ENCODE measurements at regions not wholly inside any gene's neighbourhood (a gene's known extent, or its start where the extent isn't known, plus 50 kb on each side); places are given as distances from the start of the nearest gene placed in this dataset.

DNA sequence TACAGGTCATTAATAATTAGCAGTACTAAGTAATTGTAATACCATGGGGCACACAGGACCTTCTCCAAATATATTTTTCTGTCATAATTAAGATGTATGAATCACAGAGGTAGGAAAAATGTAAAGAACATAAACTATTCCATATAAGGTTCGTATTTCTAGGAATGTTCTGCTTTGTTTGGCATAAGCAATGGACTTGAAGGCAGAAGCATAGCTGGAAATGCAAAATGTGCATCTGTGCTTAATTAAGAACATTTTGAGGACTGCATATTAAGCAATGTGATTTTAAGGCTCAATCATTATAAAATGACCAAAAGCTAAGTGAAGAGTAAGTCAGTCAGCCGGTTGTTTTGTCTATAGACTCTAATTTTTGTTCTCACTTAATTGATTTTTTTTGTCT is 123.2 kb downstream of the RBM43 start:
- ChIA-PET POLR2A (no interaction called here), CTCF (no interaction called here)
- Histone ChIP-seq H3K27ac (ENCODE audit: low read length) (no peak overlapping the region), H3K4me1 (ENCODE audit: control insufficient read depth in 1 of 2, extremely low read depth in 1 of 2, insufficient read depth in 2 of 2, low read length in 2 of 2) (no peaks in the 10 kb centered on the region), H3K9me3 (no peaks in the 10 kb centered on the region), H3K27me3 (replicated peaks in 1 of 2; ENCODE audit: control insufficient read depth in 2 of 2, extremely low read depth in 1 of 2, insufficient read depth in 2 of 2, low read length in 1 of 2) (no peaks in the 10 kb centered on the region), H3K36me3 (ENCODE audit: control insufficient read depth in 2 of 2, extremely low read depth in 1 of 2, insufficient read depth in 1 of 2, low read length in 1 of 2) (no peaks in the 10 kb centered on the region), H3K4me3 (ENCODE audit: control insufficient read depth in 1 of 2, extremely low read depth in 1 of 2, low read length in 1 of 2) (no peak overlapping the region)
- Mint-ChIP-seq H3K9me3 (peaks cover 0 to 11% (median 0%) of the 10 kb centered on the region in 3 donors), H3K27me3 (no peaks in the 10 kb centered on the region), H3K4me3 (no peak overlapping the region), H3K4me1 (peaks cover 0 to 8% (median 1%) of the 10 kb centered on the region in 3 donors), H3K27ac (no peak overlapping the region), H3K36me3 (no peaks in the 10 kb centered on the region)
- DNase-seq: no peak
- WGBS (ENCODE audit: insufficient coverage): no CpG with 5 or more reads among the region's 2 CpGs
- ATAC-seq (replicated peaks in 1 of 4): no peak

GRCh38 chr2:151137526-151137925 is 124.1 kb downstream of the RBM43 start:
- peaks cover 0 to 11% (median 0%) of the 10 kb centered on the region in 3 donors for H3K9me3 Mint-ChIP-seq
- ATAC-seq (replicated peaks in 1 of 4) (no peak), DNase-seq (no peak)
- H3K4me1 ChIP-seq (ENCODE audit: control insufficient read depth in 1 of 2, extremely low read depth in 1 of 2, insufficient read depth in 2 of 2, low read length in 2 of 2): no peaks in the 10 kb centered on the region
- peaks cover 0 to 13% (median 3%) of the 10 kb centered on the region in 3 donors for H3K4me1 Mint-ChIP-seq
- no peak overlapping the region for H3K27ac Mint-ChIP-seq
- no peaks in the 10 kb centered on the region for H3K36me3 ChIP-seq (ENCODE audit: control insufficient read depth in 2 of 2, extremely low read depth in 1 of 2, insufficient read depth in 1 of 2, low read length in 1 of 2)
- H3K27me3 ChIP-seq (replicated peaks in 1 of 2; ENCODE audit: control insufficient read depth in 2 of 2, extremely low read depth in 1 of 2, insufficient read depth in 2 of 2, low read length in 1 of 2): no peaks in the 10 kb centered on the region
- CTCF ChIA-PET: no interaction called here
- no peaks in the 10 kb centered on the region for H3K9me3 ChIP-seq
- no peak overlapping the region for H3K4me3 ChIP-seq (ENCODE audit: control insufficient read depth in 1 of 2, extremely low read depth in 1 of 2, low read length in 1 of 2)
- H3K4me3 Mint-ChIP-seq: no peak overlapping the region
- no CpG with 5 or more reads among the region's 5 CpGs for WGBS (ENCODE audit: insufficient coverage)
- H3K36me3 Mint-ChIP-seq: no peaks in the 10 kb centered on the region
- H3K27ac ChIP-seq (ENCODE audit: low read length): no peak overlapping the region
- H3K27me3 Mint-ChIP-seq: no peaks in the 10 kb centered on the region
- POLR2A ChIA-PET: no interaction called here

DNA sequence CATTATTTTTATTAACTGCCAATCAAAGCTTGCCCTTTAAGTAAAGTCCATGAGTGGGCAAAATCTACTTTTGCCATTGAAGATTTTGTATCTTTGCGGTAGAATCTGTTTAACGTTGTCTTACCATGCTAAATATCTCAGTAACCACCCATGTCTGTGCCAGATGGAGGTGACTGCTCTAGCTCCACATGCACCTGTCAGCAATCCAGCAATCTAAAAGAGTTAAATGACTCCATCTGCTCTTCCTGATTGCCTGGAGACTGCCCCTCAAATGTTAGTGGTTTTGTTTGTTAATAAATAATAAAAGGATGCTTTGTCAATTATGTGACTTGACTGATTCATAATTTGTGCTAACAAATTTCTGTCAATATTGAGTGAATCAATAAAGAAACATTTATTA is 141.7 kb downstream of the RBM43 start:
- peaks cover 3 to 11% of the 10 kb centered on the region in 2 donors for H3K27me3 Mint-ChIP-seq
- no peaks in the 10 kb centered on the region for H3K4me1 Mint-ChIP-seq
- H3K36me3 ChIP-seq (ENCODE audit: control insufficient read depth in 2 of 2, extremely low read depth in 1 of 2, insufficient read depth in 1 of 2, low read length in 1 of 2): no peaks in the 10 kb centered on the region
- no peak overlapping the region for H3K4me3 ChIP-seq (ENCODE audit: control insufficient read depth in 1 of 2, extremely low read depth in 1 of 2, low read length in 1 of 2)
- POLR2A ChIA-PET: no interaction called here
- no peak for DNase-seq
- 100% methylated on average over 2 of the region's 2 CpGs for WGBS (ENCODE audit: insufficient coverage)
- no peak overlapping the region for H3K27ac Mint-ChIP-seq
- no peaks in the 10 kb centered on the region for H3K4me1 ChIP-seq (ENCODE audit: control insufficient read depth in 1 of 2, extremely low read depth in 1 of 2, insufficient read depth in 2 of 2, low read length in 2 of 2)
- ATAC-seq (replicated peaks in 1 of 4): no peak
- CTCF ChIA-PET: no interaction called here
- H3K9me3 ChIP-seq: peaks cover 3% of the 10 kb centered on the region
- H3K9me3 Mint-ChIP-seq: peaks cover 0 to 5% (median 1%) of the 10 kb centered on the region in 3 donors
- H3K36me3 Mint-ChIP-seq: no peaks in the 10 kb centered on the region
- no peak overlapping the region for H3K4me3 Mint-ChIP-seq
- H3K27ac ChIP-seq (ENCODE audit: low read length): no peak overlapping the region
- no peaks in the 10 kb centered on the region for H3K27me3 ChIP-seq (replicated peaks in 1 of 2; ENCODE audit: control insufficient read depth in 2 of 2, extremely low read depth in 1 of 2, insufficient read depth in 2 of 2, low read length in 1 of 2)

- H3K4me1 ChIP-seq (ENCODE audit: control insufficient read depth in 1 of 2, extremely low read depth in 1 of 2, insufficient read depth in 2 of 2, low read length in 2 of 2): no peaks in the 10 kb centered on the region
- Mint-ChIP-seq H3K9me3 (peaks cover 0 to 5% (median 1%) of the 10 kb centered on the region in 3 donors), H3K4me3 (no peak overlapping the region), H3K36me3 (no peaks in the 10 kb centered on the region), H3K4me1 (no peaks in the 10 kb centered on the region), H3K27ac (no peak overlapping the region), H3K27me3 (peaks cover 4 to 12% of the 10 kb centered on the region in 2 donors)
- ATAC-seq (replicated peaks in 1 of 4) (no peak), DNase-seq (no peak)
- H3K36me3 ChIP-seq (ENCODE audit: control insufficient read depth in 2 of 2, extremely low read depth in 1 of 2, insufficient read depth in 1 of 2, low read length in 1 of 2): no peaks in the 10 kb centered on the region
- POLR2A ChIA-PET: no interaction called here
- H3K9me3 ChIP-seq: peaks cover 3% of the 10 kb centered on the region
- no peak overlapping the region for H3K4me3 ChIP-seq (ENCODE audit: control insufficient read depth in 1 of 2, extremely low read depth in 1 of 2, low read length in 1 of 2)
- H3K27me3 ChIP-seq (replicated peaks in 1 of 2; ENCODE audit: control insufficient read depth in 2 of 2, extremely low read depth in 1 of 2, insufficient read depth in 2 of 2, low read length in 1 of 2): no peaks in the 10 kb centered on the region
- CTCF ChIA-PET: interaction anchor here in 1 of 2 donors (0.6 kb wide), 1 partner anchor 291 kb away, joined by 13 read pairs; no protein-coding TSS in a partner anchor
- no peak overlapping the region for H3K27ac ChIP-seq (ENCODE audit: low read length)
Measured at GRCh38 chr2:151119374-151119773, 142.3 kb downstream of the RBM43 start.

GRCh38 chr2:151118269-151118668 is 143.4 kb downstream of the RBM43 start:
- ATAC-seq (replicated peaks in 1 of 4) (no peak), DNase-seq (no peak)
- Histone ChIP-seq H3K4me1 (ENCODE audit: control insufficient read depth in 1 of 2, extremely low read depth in 1 of 2, insufficient read depth in 2 of 2, low read length in 2 of 2) (no peaks in the 10 kb centered on the region), H3K27ac (ENCODE audit: low read length) (no peak overlapping the region), H3K27me3 (replicated peaks in 1 of 2; ENCODE audit: control insufficient read depth in 2 of 2, extremely low read depth in 1 of 2, insufficient read depth in 2 of 2, low read length in 1 of 2) (no peaks in the 10 kb centered on the region), H3K4me3 (ENCODE audit: control insufficient read depth in 1 of 2, extremely low read depth in 1 of 2, low read length in 1 of 2) (no peak overlapping the region), H3K36me3 (ENCODE audit: control insufficient read depth in 2 of 2, extremely low read depth in 1 of 2, insufficient read depth in 1 of 2, low read length in 1 of 2) (no peaks in the 10 kb centered on the region), H3K9me3 (peaks cover 3% of the 10 kb centered on the region)
- Mint-ChIP-seq H3K4me3 (no peak overlapping the region), H3K27ac (no peak overlapping the region), H3K27me3 (peaks cover 6 to 14% of the 10 kb centered on the region in 2 donors), H3K4me1 (no peaks in the 10 kb centered on the region), H3K9me3 (peaks cover 0 to 5% (median 1%) of the 10 kb centered on the region in 3 donors), H3K36me3 (no peaks in the 10 kb centered on the region)
- CTCF ChIA-PET: no interaction called here
- POLR2A ChIA-PET: no interaction called here

GRCh38 chr2:151114874-151115273 is 146.8 kb downstream of the RBM43 start:
- Histone ChIP-seq H3K27ac (ENCODE audit: low read length) (no peak overlapping the region), H3K4me3 (ENCODE audit: control insufficient read depth in 1 of 2, extremely low read depth in 1 of 2, low read length in 1 of 2) (no peak overlapping the region), H3K27me3 (replicated peaks in 1 of 2; ENCODE audit: control insufficient read depth in 2 of 2, extremely low read depth in 1 of 2, insufficient read depth in 2 of 2, low read length in 1 of 2) (no peaks in the 10 kb centered on the region), H3K4me1 (ENCODE audit: control insufficient read depth in 1 of 2, extremely low read depth in 1 of 2, insufficient read depth in 2 of 2, low read length in 2 of 2) (no peaks in the 10 kb centered on the region), H3K9me3 (peaks cover 3% of the 10 kb centered on the region), H3K36me3 (ENCODE audit: control insufficient read depth in 2 of 2, extremely low read depth in 1 of 2, insufficient read depth in 1 of 2, low read length in 1 of 2) (no peaks in the 10 kb centered on the region)
- Mint-ChIP-seq H3K9me3 (peaks cover 0 to 5% (median 1%) of the 10 kb centered on the region in 3 donors), H3K4me3 (no peak overlapping the region), H3K4me1 (no peaks in the 10 kb centered on the region), H3K27me3 (peaks cover 8 to 14% of the 10 kb centered on the region in 2 donors), H3K27ac (no peak overlapping the region), H3K36me3 (no peaks in the 10 kb centered on the region)
- ChIA-PET CTCF (no interaction called here), POLR2A (no interaction called here)
- 67% methylated on average over 2 of the region's 3 CpGs for WGBS (ENCODE audit: insufficient coverage)
- ATAC-seq (replicated peaks in 1 of 4) (no peak), DNase-seq (no peak)

- Histone ChIP-seq H3K27ac (ENCODE audit: low read length) (no peak overlapping the region), H3K4me3 (ENCODE audit: control insufficient read depth in 1 of 2, extremely low read depth in 1 of 2, low read length in 1 of 2) (no peak overlapping the region), H3K9me3 (peaks cover 3% of the 10 kb centered on the region), H3K36me3 (ENCODE audit: control insufficient read depth in 2 of 2, extremely low read depth in 1 of 2, insufficient read depth in 1 of 2, low read length in 1 of 2) (no peaks in the 10 kb centered on the region), H3K4me1 (ENCODE audit: control insufficient read depth in 1 of 2, extremely low read depth in 1 of 2, insufficient read depth in 2 of 2, low read length in 2 of 2) (no peaks in the 10 kb centered on the region), H3K27me3 (replicated peaks in 1 of 2; ENCODE audit: control insufficient read depth in 2 of 2, extremely low read depth in 1 of 2, insufficient read depth in 2 of 2, low read length in 1 of 2) (no peaks in the 10 kb centered on the region)
- WGBS (ENCODE audit: insufficient coverage): 43% methylated on average over 1 of the region's 3 CpGs
- POLR2A ChIA-PET: no interaction called here
- DNase-seq (no peak), ATAC-seq (replicated peaks in 1 of 4) (no peak)
- Mint-ChIP-seq H3K36me3 (no peaks in the 10 kb centered on the region), H3K4me3 (no peak overlapping the region), H3K27me3 (peaks cover 8 to 13% of the 10 kb centered on the region in 2 donors), H3K9me3 (peaks cover 0 to 3% (median 1%) of the 10 kb centered on the region in 3 donors), H3K27ac (no peak overlapping the region), H3K4me1 (no peaks in the 10 kb centered on the region)
- CTCF ChIA-PET: no interaction called here
Measured at GRCh38 chr2:151113318-151113717, 148.3 kb downstream of the RBM43 start.

Data from T-cell (primary cell).